GM23248 (cell line): ENCODE measurements at regions not wholly inside any gene's neighbourhood (a gene's known extent, or its start where the extent isn't known, plus 50 kb on each side); places are given as distances from the start of the nearest gene placed in this dataset.

Source experiments
- DNase-seq: peaks from one replicate; pipeline ENCODE4 v3.0.0-alpha.2; 2015
- H2AFZ ChIP-seq: fragments of 200-600 bp; sonication (generic); 2 replicates; pipeline ENCODE4 v1.6.1; 2016; ENCODE audit warnings: antibody characterized with exemption
- H3F3A ChIP-seq: fragments of 200-600 bp; sonication (generic); 2 replicates; pipeline ENCODE4 v1.6.1; 2016; ENCODE audit warnings: mild to moderate bottlenecking, antibody characterized with exemption, mixed run types; ENCODE audit not compliant: insufficient read depth
- H3K27ac ChIP-seq: fragments of 200-600 bp; sonication (generic); 2 replicates; pipeline ENCODE4 v1.5.1; 2016; ENCODE audit warnings: mild to moderate bottlenecking
- H3K27me3 ChIP-seq: fragments of 200-600 bp; sonication (generic); replicated peaks from 2 replicates; pipeline ENCODE4 v1.6.1; 2016; ENCODE audit warnings: mild to moderate bottlenecking; ENCODE audit not compliant: insufficient read depth
- H3K36me3 ChIP-seq: fragments of 200-600 bp; sonication (generic); 2 replicates; pipeline ENCODE4 v1.6.1; 2016; ENCODE audit warnings: low read depth, mild to moderate bottlenecking
- H3K4me1 ChIP-seq: fragments of 200-600 bp; sonication (generic); 2 replicates; pipeline ENCODE4 v1.6.1; 2016; ENCODE audit warnings: mild to moderate bottlenecking; ENCODE audit not compliant: insufficient read depth
- H3K4me2 ChIP-seq: fragments of 200-600 bp; sonication (generic); one replicate; pipeline ENCODE4 v1.6.1; 2016; ENCODE audit warnings: mild to moderate bottlenecking; ENCODE audit not compliant: unreplicated experiment
- H3K4me3 ChIP-seq: fragments of 200-600 bp; sonication (generic); 2 replicates; pipeline ENCODE4 v1.5.1; 2016; ENCODE audit warnings: mild to moderate bottlenecking
- H3K79me2 ChIP-seq: fragments of 200-600 bp; sonication (generic); 2 replicates; pipeline ENCODE4 v1.6.1; 2016; ENCODE audit warnings: mild to moderate bottlenecking; ENCODE audit not compliant: insufficient read depth
- H3K9ac ChIP-seq: fragments of 200-600 bp; sonication (generic); 2 replicates; pipeline ENCODE4 v1.6.1; 2016; ENCODE audit warnings: mild to moderate bottlenecking
- H3K9me2 ChIP-seq: fragments of 200-600 bp; sonication (generic); 2 replicates; pipeline ENCODE4 v1.6.1; 2016; ENCODE audit warnings: mixed run types, mild to moderate bottlenecking, moderate library complexity; ENCODE audit not compliant: insufficient read depth
- H3K9me3 ChIP-seq: fragments of 200-600 bp; sonication (generic); one replicate; pipeline ENCODE4 v1.6.1; 2017; ENCODE audit warnings: low read depth
- H4K20me1 ChIP-seq: fragments of 200-600 bp; sonication (generic); 2 replicates; pipeline ENCODE4 v1.6.0; 2016; ENCODE audit not compliant: insufficient read depth
- EZH2 ChIP-seq: fragments of 200-600 bp; sonication (generic); IDR thresholded peaks from 2 replicates; pipeline ENCODE4 v1.6.1; 2018; ENCODE audit warnings: antibody characterized with exemption, mild to moderate bottlenecking; ENCODE audit not compliant: insufficient read depth, poor library complexity, severe bottlenecking
- EZH2phosphoT487 ChIP-seq: fragments of 200-600 bp; sonication (generic); IDR thresholded peaks from 2 replicates; pipeline ENCODE4 v1.6.1; 2018; ENCODE audit warnings: antibody characterized with exemption, moderate library complexity, mild to moderate bottlenecking, low read depth; ENCODE audit not compliant: insufficient read depth
- WGBS, 2 experiments: methylation state at CpG; one replicate each; pipeline ENCODE4 v1.1.6; 2015 to 2017; ENCODE audit warnings: low lambda C conversion rate in 2 of 2, low coverage in 1 of 2; ENCODE audit errors: missing lambda C conversion rate in 2 of 2; 5-methylcytosine and 5-hydroxymethylcytosine counted together
- in situ Hi-C: fragments of 300-500 bp; cut with MboI; formaldehyde crosslinking; loops from 2 replicates; pipeline ENCODE4 v1.15.0; 2020

- no peaks in the 10 kb centered on the region for H3K79me2 ChIP-seq
- H3K4me3 ChIP-seq: no peak overlapping the region
- H3K27ac ChIP-seq: no peak overlapping the region
- no peaks in the 10 kb centered on the region for H3K36me3 ChIP-seq
- no peaks in the 10 kb centered on the region for H3K9me2 ChIP-seq
- no peaks in the 10 kb centered on the region for H3K4me1 ChIP-seq
- H3K4me2 ChIP-seq: no peak overlapping the region
- no peaks in the 10 kb centered on the region for H4K20me1 ChIP-seq
- WGBS, 2 experiments: 0 to 32% methylated on average over 2 of the region's 2 CpGs
- TF ChIP-seq EZH2phosphoT487 (no peak), EZH2 (no peak)
- H2AFZ ChIP-seq: no peak overlapping the region
- H3K27me3 ChIP-seq: no peaks in the 10 kb centered on the region
- in situ Hi-C loops: no loop called here
- H3F3A ChIP-seq: no peaks in the 10 kb centered on the region
- no peak for DNase-seq
- no peak overlapping the region for H3K9ac ChIP-seq
- no peaks in the 10 kb centered on the region for H3K9me3 ChIP-seq
These were observed 771.1 kb upstream of the TSPY4 start for GRCh38 chrY:8566198-8566597.

GRCh38 chrY:8570384-8570783 is 766.9 kb upstream of the TSPY4 start:
- Histone ChIP-seq H3K4me2 (no peak overlapping the region), H3K4me1 (no peaks in the 10 kb centered on the region), H4K20me1 (no peaks in the 10 kb centered on the region), H3F3A (no peaks in the 10 kb centered on the region), H3K79me2 (no peaks in the 10 kb centered on the region), H2AFZ (no peak overlapping the region), H3K4me3 (no peak overlapping the region), H3K27me3 (no peaks in the 10 kb centered on the region), H3K9ac (no peak overlapping the region), H3K9me2 (no peaks in the 10 kb centered on the region), H3K9me3 (no peaks in the 10 kb centered on the region), H3K27ac (no peak overlapping the region), H3K36me3 (no peaks in the 10 kb centered on the region)
- TF ChIP-seq EZH2phosphoT487 (no peak), EZH2 (no peak)
- DNase-seq: peak; percentile 1
- in situ Hi-C loops: no loop called here

- Histone ChIP-seq H3K9me3 (no peaks in the 10 kb centered on the region), H3K9ac (no peak overlapping the region), H2AFZ (no peak overlapping the region), H3K4me1 (no peaks in the 10 kb centered on the region), H3F3A (no peaks in the 10 kb centered on the region), H3K4me2 (no peak overlapping the region), H3K36me3 (no peaks in the 10 kb centered on the region), H3K4me3 (no peak overlapping the region), H3K79me2 (no peaks in the 10 kb centered on the region), H3K27me3 (no peaks in the 10 kb centered on the region), H3K27ac (no peak overlapping the region), H3K9me2 (no peaks in the 10 kb centered on the region), H4K20me1 (no peaks in the 10 kb centered on the region)
- WGBS, 2 experiments: 10 to 29% methylated on average over 1 to 2 of the region's 2 CpGs
- TF ChIP-seq EZH2 (no peak), EZH2phosphoT487 (no peak)
- no peak for DNase-seq
- in situ Hi-C loops: no loop called here
These were observed 764.3 kb upstream of the TSPY4 start for GRCh38 chrY:8572916-8573315.

GRCh38 chrY:8582277-8582850 is 754.9 kb upstream of the TSPY4 start:
- no peak overlapping the region for H3K27ac ChIP-seq
- 41 to 58% methylated on average over 1 of the region's 1 CpG for WGBS, 2 experiments
- H2AFZ ChIP-seq: no peak overlapping the region
- no peak overlapping the region for H3K4me3 ChIP-seq
- in situ Hi-C loops: no loop called here
- no peak overlapping the region for H3K9ac ChIP-seq
- H3K4me1 ChIP-seq: no peaks in the 10 kb centered on the region
- no peak overlapping the region for H3K4me2 ChIP-seq
- H3K27me3 ChIP-seq: no peaks in the 10 kb centered on the region
- no peaks in the 10 kb centered on the region for H3K36me3 ChIP-seq
- TF ChIP-seq EZH2 (no peak), EZH2phosphoT487 (no peak)
- H3K79me2 ChIP-seq: no peaks in the 10 kb centered on the region
- no peak for DNase-seq
- no peaks in the 10 kb centered on the region for H3F3A ChIP-seq
- no peaks in the 10 kb centered on the region for H3K9me3 ChIP-seq
- H4K20me1 ChIP-seq: no peaks in the 10 kb centered on the region
- no peaks in the 10 kb centered on the region for H3K9me2 ChIP-seq

GRCh38 chrY:8583191-8583590 is 754.1 kb upstream of the TSPY4 start:
- TF ChIP-seq EZH2 (no peak), EZH2phosphoT487 (no peak)
- Histone ChIP-seq H3K27me3 (no peaks in the 10 kb centered on the region), H4K20me1 (no peaks in the 10 kb centered on the region), H3K4me2 (no peak overlapping the region), H2AFZ (no peak overlapping the region), H3K27ac (no peak overlapping the region), H3K9me3 (no peaks in the 10 kb centered on the region), H3K79me2 (no peaks in the 10 kb centered on the region), H3K9me2 (no peaks in the 10 kb centered on the region), H3F3A (no peaks in the 10 kb centered on the region), H3K4me3 (no peak overlapping the region), H3K4me1 (no peaks in the 10 kb centered on the region), H3K9ac (no peak overlapping the region), H3K36me3 (no peaks in the 10 kb centered on the region)
- WGBS, 2 experiments: 36 to 67% methylated on average over 3 to 4 of the region's 4 CpGs
- DNase-seq: no peak
- in situ Hi-C loops: no loop called here
